HuH-7.5 (cell line): ENCODE measurements at regions not wholly inside any gene's neighbourhood (a gene's known extent, or its start where the extent isn't known, plus 50 kb on each side); places are given as distances from the start of the nearest gene placed in this dataset.
"Not testable (repeated sequence)": the region's sequence is repeated elsewhere in the genome, so short reads cannot be mapped to it uniquely, and the experiment has no call there.

Experiments
- DNase-seq: peaks from one replicate; pipeline ENCODE4 v3.0.0; 2011; ENCODE audit warnings: low spot score

DNA sequence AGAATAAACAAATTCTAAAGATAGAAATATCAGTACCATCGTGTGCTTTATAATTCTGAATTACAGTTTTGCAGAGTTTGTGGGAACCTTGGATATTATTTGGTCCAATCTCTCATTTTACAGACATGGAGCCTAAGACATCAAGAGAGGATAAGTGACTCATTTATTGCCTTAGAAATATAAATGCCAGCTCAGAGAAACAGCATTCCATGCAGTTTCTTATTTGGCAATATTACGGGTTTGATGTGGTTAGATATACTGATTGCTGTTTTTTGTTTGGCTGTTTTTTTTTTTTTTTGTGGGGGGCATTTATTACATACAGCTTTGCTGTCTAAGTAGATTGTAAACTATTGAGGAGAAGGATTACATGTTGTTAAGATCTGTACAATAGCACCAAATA is 1241.1 kb upstream of the LRRTM1 start:
- no peak for DNase-seq

- DNase-seq: no peak
These were observed 1237.6 kb upstream of the LRRTM1 start for GRCh38 chr2:81542119-81542518.

- no peak for DNase-seq
These were observed 1225.4 kb upstream of the LRRTM1 start for GRCh38 chr2:81529944-81530343.

DNA sequence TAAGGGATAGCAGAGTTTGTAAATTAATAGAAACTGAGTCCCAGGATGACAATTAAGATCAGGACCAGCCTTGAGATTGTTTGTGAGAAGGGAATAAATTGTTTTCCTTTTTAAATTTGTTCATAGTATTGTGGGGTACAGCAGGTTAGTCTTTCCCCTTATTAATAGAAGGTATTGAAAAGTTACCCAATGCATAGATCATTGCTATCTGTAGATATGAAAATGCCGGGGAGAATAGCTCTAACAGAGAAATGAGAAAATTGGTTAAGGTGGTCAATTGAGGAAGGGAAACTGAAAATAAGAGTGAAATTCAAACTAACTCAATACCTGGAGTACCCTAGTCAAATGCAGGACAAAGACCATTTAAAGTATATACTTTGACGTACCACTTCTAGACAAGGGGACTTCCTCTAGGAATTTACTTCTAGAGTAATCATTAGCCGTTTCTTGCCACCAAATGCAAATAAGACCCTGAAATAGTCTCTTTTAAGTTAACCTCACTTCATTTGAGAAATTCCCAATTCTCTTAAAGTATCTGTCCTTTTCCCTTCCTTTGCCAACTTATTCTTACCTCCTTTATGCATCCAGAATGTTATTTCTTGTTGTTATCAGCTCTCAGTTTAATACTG is 1224.4 kb upstream of the LRRTM1 start:
- DNase-seq: no peak

GRCh38 chr2:81523344-81523743 is 1218.8 kb upstream of the LRRTM1 start:
- no peak for DNase-seq

DNA sequence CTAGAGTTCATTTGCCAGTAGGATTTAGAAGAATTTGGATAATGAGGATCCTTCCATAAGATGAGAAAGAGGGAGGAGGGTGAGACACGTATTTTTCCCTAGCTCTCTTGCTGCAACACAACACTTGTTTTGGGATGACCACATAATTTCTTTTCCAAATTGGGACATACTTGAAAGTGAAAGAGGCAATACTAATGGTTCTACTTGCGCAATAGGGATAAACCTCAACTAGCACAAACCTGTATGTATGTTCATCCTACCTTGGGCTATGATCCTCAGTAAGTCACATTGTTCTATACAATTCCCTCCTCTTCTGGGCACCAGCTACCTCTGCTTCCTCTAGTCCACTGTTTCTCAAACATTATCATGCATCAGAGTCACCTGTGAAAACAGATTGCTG is 1208.8 kb upstream of the LRRTM1 start:
- DNase-seq: no peak

DNA sequence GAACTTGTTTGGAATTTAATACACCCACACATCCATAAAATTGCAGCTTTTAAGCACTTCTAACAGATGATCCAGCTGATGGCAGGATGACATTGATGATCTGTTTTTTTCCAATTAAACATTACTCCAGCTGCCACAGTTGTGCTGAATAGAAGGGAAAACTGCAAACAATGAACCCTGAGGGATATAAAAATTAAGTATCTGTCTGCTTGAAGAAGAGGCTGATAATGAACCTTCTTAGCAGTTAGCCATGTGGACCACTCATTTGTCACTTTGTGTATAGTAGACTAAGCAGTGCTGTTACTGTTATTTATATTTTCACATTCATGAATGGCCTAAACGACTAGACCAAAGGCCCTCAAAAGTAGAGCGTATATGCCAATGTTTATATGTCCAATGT is 1201.0 kb upstream of the LRRTM1 start:
- DNase-seq: no peak

DNA sequence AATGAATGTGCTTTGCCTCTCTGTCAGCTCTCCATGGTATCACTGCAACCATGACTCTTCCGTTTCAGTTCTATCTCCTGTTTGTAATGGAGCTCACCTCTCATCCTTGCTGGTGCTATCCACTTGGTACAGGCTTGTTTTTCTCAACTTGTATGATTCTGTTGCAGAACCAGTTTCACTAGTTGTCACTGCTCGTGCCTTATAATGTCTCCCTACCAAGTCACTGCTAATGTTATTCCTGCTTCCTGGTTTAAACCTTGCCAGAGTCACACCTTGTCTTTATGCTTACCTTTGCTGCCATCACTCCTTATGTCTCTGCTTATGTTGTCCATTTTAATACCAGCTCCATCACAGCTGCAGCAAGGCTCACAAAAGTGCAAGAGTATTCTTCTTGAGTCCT is 1191.0 kb upstream of the LRRTM1 start:
- DNase-seq: no peak

DNA sequence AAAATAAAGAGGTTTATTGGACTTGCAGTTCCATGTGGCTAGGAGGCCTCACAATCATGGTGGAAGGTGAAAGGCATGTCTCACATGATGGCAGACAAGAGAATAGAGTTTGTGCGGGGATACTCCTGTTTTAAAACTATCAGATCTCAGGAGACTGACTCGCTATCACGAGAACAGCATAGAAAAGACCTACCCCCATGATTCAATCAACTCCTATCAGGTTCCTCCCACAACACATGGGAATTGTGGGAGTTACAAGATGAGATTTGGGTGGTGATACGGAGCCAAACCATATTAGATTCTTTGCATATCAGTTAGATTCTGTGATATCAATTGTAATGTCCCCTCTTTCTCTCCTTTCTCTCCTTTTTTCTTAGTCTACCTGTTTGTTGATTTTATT is 1178.7 kb upstream of the LRRTM1 start:
- no peak for DNase-seq

DNA sequence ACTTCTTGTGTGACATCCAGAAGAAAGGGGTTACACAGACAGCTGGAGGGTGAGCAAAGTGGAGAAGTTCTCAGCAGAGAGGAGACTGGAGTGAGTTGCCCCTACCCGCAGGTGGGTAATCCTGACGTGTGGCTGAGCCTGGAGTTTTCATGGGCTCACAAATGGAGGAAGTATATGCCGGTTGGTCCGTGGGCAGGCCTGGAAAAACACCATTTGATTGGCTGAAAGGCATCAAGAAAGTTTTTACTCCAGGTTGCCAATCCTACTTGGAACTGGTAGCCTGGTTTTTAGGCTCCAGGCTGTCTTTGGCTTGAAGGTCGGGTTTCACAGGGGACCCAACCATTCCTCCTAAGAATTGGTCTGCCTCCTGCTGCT is 1177.4 kb upstream of the LRRTM1 start:
- DNase-seq: peak; percentile 39

DNA sequence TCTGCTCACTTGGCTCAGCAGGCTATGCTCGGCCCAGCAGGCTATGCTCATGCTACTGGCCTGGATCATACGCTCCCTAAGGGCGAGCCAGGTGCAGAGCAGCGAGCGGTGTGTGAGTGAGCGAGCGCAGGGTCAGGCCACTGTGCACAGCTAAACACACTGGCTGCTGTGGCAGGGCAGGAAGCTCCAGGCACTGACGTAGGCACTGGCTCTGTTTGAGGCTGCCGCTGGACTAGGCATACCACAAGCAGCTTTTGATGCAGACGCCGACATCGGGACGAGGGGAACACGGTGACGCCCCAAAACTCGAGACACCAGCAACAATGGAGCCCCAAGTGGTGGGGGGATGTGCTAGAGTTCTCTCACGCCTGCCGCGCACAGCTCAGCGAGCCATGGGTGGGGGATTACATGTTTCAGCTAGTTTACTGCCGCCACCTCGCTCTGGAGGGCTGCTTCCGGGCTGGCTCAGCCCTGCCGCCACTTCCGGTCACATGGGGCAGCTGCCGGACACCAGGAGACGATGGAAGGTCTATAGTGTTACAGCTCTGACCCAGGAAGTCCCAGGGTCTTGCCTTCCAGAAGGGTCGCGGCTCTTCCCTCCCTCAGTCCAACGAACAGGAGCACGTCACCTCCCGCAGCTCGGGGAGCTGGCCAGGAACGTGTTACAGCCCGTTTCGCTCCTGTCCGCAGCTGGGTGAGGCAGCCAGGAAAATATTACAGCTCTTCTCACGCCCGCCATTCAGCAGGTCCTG is 1176.9 kb upstream of the LRRTM1 start:
- DNase-seq: peak; percentile 53

DNA sequence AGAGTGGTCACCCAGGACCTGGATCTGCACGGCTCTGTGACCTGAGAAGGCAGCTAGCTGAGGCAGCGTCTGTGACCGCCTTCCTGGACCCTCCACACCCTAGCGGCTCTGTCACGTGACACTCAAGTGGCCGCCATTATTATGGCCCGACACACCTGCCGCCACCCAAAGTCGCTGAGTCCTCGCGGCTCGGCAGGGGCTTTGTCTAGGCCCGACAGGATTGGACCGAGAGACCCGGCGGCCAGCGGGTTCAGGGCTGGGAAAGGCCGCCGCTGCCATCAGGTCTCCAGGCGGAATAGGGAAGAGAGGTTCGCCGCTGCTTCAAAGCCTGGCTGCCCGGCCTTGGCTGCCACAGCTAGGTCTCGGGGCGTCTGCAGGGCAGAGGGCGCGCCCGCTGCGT is 1162.5 kb upstream of the LRRTM1 start:
- DNase-seq: no peak

GRCh38 chr2:81462420-81462819 is 1157.9 kb upstream of the LRRTM1 start:
- DNase-seq: no peak

- DNase-seq: no peak
These were observed 1140.6 kb upstream of the LRRTM1 start for GRCh38 chr2:81445176-81445575.

DNA sequence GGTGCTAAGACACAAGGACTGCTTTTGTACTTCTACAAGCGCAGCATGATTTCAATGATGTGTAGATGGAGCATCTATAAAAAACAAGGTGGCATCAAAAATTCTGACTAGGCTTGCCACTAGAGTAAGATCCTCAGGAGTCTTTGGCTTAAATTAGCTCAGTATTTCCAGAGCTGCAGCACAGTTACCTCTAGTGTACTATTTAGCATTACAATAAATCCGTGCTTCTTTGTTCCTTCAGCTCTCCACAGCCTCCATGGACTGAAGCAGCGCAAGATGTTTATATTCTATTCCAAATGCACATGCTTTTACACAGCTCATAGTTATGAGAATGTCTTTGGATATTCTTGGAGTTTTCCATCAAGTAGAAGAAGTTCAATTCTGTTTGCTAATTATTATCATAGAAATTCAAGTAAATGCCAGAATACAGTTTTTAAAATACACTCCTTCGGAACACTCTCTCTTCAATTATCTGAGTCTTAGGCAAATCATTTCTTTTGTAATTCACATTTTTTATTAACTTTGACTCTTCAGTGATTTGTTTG is 1133.0 kb upstream of the LRRTM1 start:
- DNase-seq: no peak

DNA sequence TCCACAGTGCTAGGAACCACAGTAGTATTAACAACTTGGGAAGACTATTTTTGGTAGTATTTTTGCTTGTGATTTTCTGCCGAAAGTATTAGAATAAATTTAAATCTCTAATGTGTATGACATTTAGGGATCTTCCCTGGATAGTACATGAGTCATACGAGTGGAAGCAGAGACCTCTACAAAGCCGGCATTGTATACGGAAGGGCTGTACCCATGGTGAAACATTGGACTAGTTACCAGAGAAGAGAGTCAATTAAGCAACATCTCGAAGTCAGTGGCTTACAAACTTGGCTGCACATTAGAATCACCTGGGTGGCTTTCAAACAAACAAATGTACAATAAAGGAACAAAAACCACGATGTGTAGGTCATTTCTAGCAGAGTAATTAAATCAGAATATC is 1131.7 kb upstream of the LRRTM1 start:
- DNase-seq: no peak

DNA sequence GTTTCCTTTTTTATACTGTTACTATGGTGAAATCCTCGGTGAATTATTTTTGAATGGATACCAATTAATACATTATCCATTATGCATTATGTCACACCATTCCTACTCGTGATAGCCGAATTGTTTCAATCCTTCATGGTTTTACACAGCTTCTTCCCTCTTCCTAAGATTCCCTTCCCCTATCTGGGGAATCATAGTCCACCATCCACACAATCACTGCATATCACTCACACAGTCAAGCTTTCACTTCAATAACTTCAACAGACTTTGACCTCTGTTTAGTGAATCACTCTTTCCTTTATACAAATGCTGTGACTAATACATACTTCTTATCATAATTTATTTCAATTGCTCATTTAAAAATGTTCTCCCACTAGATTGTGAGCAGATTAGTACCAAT is 1108.1 kb upstream of the LRRTM1 start:
- DNase-seq: no peak

DNA sequence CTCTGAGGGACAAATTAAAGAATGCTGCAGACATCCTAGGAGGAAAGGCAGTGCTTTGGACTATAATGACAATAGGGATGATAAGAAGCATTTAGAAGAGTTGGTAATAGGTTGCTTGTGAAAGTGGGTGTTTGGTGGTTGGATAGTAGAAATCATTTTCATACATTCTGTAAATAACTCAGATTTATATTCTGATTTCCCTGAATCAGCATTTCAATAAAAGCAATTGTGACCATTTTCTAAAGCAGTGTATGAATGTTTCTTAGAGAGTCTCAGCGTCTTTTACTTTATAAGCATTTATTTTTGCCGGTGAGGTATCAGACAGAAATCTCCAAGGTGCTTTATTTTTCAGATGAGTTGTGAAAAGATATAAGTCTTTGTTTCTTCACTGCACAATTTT is 1099.0 kb upstream of the LRRTM1 start:
- no peak for DNase-seq

DNA sequence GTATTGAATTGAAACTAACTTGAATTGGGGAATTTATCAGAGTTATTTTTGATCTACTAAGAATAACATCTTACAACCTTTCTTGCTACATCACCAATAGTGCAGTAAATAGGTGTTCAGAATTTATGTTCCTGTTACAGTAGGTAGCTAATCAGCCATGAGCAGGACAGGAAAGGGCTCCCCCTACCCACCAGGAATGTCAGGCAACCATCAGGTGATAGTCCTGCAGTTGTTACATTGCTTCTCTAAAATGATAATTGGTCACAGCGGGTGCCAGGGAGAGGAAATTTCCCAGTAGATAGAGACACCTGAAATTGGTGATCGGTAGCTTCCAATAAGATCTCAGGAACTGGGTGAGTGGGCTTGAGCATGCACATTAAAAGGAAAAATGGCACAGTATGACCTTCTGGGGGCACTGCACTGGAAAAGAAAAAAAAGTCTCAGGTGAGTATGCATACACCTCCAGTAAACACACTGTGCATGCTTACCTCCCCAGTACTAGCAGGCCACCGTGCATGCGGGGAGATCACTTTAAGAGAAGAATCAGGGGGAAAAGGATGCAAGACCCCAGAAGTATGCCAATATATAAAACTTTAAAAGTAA is 1092.0 kb upstream of the LRRTM1 start:
- DNase-seq: no peak

GRCh38 chr2:81395746-81396145 is 1091.2 kb upstream of the LRRTM1 start:
- no peak for DNase-seq

DNA sequence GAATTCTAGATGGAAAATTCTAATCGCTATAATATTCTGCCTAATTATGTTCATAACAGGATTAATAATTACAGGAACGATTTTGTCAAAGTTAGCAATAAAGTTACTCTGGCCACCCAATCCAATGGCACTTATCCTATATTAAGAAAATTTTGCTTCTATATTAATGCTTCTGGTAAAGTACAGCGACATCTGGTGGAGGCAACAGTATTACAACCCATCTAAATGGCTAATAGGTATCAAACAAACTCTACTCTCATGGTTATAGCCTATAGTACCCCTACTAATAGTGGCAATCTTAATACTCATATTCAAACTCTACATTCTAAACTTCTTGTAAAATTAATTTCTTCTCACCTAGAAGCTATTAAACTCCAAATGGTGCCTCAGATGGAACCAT is 1084.7 kb upstream of the LRRTM1 start:
- no peak for DNase-seq

- DNase-seq: no peak
These were observed 1059.2 kb upstream of the LRRTM1 start for GRCh38 chr2:81363800-81364199.

DNA sequence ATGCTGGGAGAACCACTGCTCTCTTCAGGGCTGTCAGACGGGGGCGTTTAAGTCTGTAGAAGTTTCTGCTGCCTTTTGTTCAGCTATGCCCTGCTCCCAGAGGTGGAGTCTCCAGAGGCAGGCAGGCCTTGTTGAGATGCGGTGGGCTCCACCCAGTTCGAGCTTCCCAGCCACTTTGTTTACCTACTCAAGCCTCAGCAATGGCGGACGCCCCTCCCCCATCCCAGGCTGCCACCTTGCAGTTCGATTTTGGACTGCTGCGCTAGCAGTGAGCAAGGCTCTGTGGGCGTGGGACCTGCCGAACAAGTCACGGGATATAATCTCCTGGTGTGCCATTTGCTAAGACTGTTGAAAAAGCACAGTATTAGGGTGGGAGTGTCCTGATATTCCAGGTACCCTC is 1057.9 kb upstream of the LRRTM1 start:
- not testable (repeated sequence) for DNase-seq
